Activated T-cell treated with anti-CD3 and anti-CD28 coated beads, Interleukin-2, amount 50 U/mL, for 4 hours (primary cell): ENCODE measurements at regions not wholly inside any gene's neighbourhood (a gene's known extent, or its start where the extent isn't known, plus 50 kb on each side); places are given as distances from the start of the nearest gene placed in this dataset.
"Not testable (repeated sequence)": the region's sequence is repeated elsewhere in the genome, so short reads cannot be mapped to it uniquely, and the experiment has no call there.

Experiments used
- ATAC-seq, 2 donors: fragments of 200-7000 bp; cut with Tn5 transposase; one replicate each; pipeline ENCODE4 v1.10.0; 2021
- DNase-seq: peaks from one replicate; pipeline ENCODE4 v3.0.0-alpha.2; 2020
- H3K27me3 Mint-ChIP-seq: one replicate; pipeline ENCODE4 v1.8.0; 2021; ENCODE audit warnings: low read depth, mixed read lengths
- H3K36me3 Mint-ChIP-seq: one replicate; pipeline ENCODE4 v1.8.0; 2022; ENCODE audit warnings: mixed read lengths; ENCODE audit not compliant: insufficient read depth
- H3K4me1 Mint-ChIP-seq: one replicate; pipeline ENCODE4 v1.8.0; 2021; ENCODE audit warnings: low read depth, mixed read lengths
- H3K4me3 Mint-ChIP-seq: one replicate; pipeline ENCODE4 v1.8.0; 2021; ENCODE audit warnings: mild to moderate bottlenecking, moderate library complexity, mixed read lengths
- H3K9me3 Mint-ChIP-seq: one replicate; pipeline ENCODE4 v1.8.0; 2021; ENCODE audit warnings: mixed read lengths

GRCh38 chr7:63748571-63749302, 249.9 kb upstream of the ZNF722 start:
- H3K4me3 Mint-ChIP-seq, H3K27me3 Mint-ChIP-seq, H3K36me3 Mint-ChIP-seq, ATAC-seq, H3K4me1 Mint-ChIP-seq, DNase-seq, H3K9me3 Mint-ChIP-seq: not testable (repeated sequence)

- ATAC-seq, DNase-seq, H3K27me3 Mint-ChIP-seq, H3K4me1 Mint-ChIP-seq, H3K36me3 Mint-ChIP-seq, H3K4me3 Mint-ChIP-seq, H3K9me3 Mint-ChIP-seq: not testable (repeated sequence)
Observed at GRCh38 chr7:63752446-63752845, 246.2 kb upstream of the ZNF722 start.

- DNase-seq, H3K4me3 Mint-ChIP-seq, H3K9me3 Mint-ChIP-seq, H3K36me3 Mint-ChIP-seq, ATAC-seq, H3K4me1 Mint-ChIP-seq, H3K27me3 Mint-ChIP-seq: not testable (repeated sequence)
Observed at GRCh38 chr7:63753160-63753559, 245.5 kb upstream of the ZNF722 start.

GRCh38 chr7:63760202-63760601, 238.4 kb upstream of the ZNF722 start:
- DNase-seq, H3K36me3 Mint-ChIP-seq, H3K27me3 Mint-ChIP-seq, ATAC-seq, H3K4me3 Mint-ChIP-seq, H3K9me3 Mint-ChIP-seq, H3K4me1 Mint-ChIP-seq: not testable (repeated sequence)

DNA sequence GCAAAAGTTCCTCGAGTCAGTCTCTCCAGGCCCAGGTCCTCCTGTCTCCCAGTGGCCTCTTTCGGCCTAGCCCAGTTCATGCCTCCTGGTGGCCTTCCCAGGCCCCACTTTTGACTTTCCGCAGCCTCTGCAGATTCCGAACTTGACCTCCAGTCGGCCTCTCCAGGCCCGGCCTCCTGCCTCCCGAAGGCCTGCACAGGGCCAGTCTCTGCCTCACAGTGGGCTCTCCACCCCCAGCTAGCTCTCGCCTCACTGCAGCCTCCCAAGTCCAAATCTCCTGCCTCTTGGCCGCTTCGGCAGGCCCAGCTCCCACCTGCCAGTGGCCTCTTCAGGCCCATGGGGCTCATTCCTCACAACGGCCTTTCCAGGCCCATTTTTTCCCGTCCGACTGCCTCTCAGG, 233.1 kb upstream of the ZNF722 start:
- not testable (repeated sequence) for H3K36me3 Mint-ChIP-seq, ATAC-seq, H3K4me3 Mint-ChIP-seq, DNase-seq, H3K9me3 Mint-ChIP-seq, H3K4me1 Mint-ChIP-seq, H3K27me3 Mint-ChIP-seq

GRCh38 chr7:63766197-63766596, 232.5 kb upstream of the ZNF722 start:
- H3K36me3 Mint-ChIP-seq, ATAC-seq, H3K4me1 Mint-ChIP-seq, H3K4me3 Mint-ChIP-seq, H3K9me3 Mint-ChIP-seq, DNase-seq, H3K27me3 Mint-ChIP-seq: not testable (repeated sequence)

DNA sequence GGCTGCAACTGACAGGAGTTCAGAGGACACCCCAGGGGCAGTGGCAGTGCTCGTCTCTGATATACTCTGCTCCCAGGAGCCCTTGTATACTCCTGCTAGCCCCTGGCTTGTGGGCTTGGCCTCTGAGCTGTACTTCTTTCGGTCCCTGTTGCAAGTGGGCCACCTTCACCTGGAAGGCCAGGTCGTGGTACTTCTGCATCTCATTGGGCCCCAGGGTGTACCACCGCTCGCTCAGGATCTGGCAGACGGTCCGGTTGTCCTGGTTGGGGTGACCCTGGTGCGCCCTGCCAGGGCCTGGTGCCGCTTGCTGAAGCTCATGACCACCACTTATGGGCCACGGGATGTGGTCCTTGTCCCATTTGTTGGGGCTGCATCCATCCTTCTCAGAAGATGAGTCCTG, 228.5 kb upstream of the ZNF722 start:
- ATAC-seq, H3K4me3 Mint-ChIP-seq, H3K36me3 Mint-ChIP-seq, H3K9me3 Mint-ChIP-seq, H3K4me1 Mint-ChIP-seq, H3K27me3 Mint-ChIP-seq, DNase-seq: not testable (repeated sequence)

DNA sequence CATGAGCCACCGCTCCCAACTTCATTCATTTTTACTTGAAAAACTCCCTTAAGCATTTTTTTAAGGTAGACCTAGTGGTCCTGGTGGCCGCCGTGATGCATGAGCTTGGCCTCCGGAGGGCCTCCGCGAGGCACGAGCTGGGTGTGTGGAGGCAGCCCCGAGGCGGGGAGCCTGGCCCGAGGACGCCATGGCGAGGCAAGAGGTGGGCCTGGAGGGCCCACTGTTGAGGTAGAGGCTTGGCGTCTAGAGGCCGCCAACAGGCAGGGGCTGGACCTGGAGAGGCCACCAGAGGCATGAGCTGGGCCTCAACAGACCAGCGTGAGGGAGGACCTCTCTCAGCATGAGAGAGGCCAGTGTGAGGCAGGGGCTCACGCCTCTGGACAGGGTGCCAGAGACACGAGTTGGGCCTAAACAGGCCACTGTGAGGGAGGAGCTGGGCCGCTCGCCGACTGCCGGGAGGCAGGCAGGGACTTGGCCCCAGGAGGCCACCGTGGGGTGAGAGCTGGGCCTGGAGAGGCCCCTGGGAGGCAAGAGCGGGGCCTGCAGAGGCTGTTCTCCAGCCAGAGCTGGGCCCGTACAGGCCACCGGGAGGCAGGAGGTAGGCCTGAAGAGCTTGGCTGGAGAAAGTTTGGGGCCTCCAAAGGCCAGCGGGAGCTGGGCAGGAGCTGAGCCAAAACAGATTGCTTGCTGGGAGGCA, 227.1 kb upstream of the ZNF722 start:
- not testable (repeated sequence) for ATAC-seq, H3K36me3 Mint-ChIP-seq, H3K27me3 Mint-ChIP-seq, H3K4me1 Mint-ChIP-seq, DNase-seq, H3K4me3 Mint-ChIP-seq, H3K9me3 Mint-ChIP-seq

- Mint-ChIP-seq H3K36me3 (no peaks in the 10 kb centered on the region), H3K9me3 (peaks cover 14% of the 10 kb centered on the region), H3K4me3 (no peak overlapping the region), H3K27me3 (peaks cover 2% of the 10 kb centered on the region), H3K4me1 (no peaks in the 10 kb centered on the region)
- DNase-seq (no peak), ATAC-seq (peak; percentile 38 to 85)
Observed at GRCh38 chr7:63789378-63790176, 209.1 kb upstream of the ZNF722 start.

- H3K4me1 Mint-ChIP-seq, H3K9me3 Mint-ChIP-seq, H3K36me3 Mint-ChIP-seq, H3K4me3 Mint-ChIP-seq, H3K27me3 Mint-ChIP-seq, DNase-seq: not testable (repeated sequence)
- ATAC-seq, result peak; percentile 25 to 41
Observed at GRCh38 chr7:63790177-63790763, 208.4 kb upstream of the ZNF722 start.
